HG03432 (cell line): ENCODE measurements at regions not wholly inside any gene's neighbourhood (a gene's known extent, or its start where the extent isn't known, plus 50 kb on each side); places are given as distances from the start of the nearest gene placed in this dataset.

Source experiments
- ATAC-seq: cut with Tn5 transposase; IDR thresholded peaks from one replicate; pipeline ENCODE4 v1.9.1; 2021; ENCODE audit warnings: mild to moderate bottlenecking, moderate library complexity; ENCODE audit not compliant: unreplicated experiment

DNA sequence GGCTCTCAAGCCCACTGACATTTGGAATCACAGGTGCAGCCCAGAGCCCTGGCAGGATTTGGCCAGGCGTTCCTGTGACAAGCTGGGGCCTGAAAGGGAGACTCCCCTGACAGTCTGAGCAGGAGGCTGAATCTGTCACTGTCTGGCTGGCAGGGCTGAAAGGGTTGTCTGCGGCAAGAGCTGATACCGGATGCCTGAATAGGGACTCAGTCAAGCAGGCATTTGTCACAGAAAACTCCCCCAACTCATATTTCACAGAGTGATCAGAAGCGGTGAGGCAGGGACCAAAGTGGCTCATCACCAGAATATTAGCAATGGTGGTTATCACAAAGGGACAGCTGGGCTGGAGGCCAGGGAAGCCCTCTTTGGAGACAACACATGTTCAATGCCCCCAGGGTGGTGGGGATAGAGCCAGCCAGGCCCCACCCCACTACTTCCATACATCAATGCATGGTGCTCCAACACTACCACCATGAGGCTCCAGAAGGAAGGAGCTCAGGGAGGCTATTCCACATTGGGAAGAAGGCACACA lies 295.5 kb downstream of the DTWD2 start:
- ATAC-seq = no peak

DNA sequence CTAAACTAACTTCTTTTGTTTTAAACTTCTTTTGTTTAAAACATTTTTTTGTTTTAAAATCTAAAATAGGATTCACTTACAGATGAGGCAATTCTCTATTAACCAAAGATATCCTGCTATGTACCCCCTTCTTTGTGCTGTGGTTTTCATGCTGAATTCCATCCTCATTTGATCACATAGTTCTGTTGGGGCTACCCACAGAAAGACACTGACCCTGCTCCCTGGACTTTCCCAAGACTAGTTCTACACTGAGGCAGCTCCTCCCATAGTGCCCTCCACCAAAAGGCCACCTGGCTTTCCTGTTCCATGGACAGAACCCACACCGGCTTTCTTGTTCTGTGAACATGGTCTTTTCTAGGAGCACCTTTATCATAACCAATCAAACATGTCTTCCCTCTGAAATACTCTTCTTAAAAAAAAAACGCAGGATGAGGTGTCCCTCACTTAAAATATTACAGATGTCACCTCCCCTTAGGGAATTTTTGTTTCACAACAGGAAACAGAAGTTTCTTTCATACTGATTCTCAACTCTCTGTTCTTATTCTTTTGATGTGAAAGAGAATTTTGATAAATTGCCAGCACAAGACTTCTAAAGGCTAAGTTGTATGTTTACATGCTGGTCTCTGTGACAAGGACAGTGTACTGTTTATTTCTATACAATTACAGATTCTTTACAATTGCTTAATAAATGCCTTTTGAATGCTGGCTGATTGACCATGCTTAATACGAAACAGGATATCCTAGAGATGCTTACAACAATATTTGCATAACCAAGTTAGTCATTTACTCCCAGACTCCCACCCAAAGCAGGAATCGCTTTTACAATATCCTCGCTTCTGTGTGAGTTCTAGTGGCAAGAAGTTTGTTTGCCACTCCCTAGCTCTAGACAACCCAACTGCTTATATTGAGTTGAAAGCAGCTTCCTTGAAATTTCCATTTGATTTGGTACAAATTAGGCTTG lies 300.4 kb downstream of the DTWD2 start:
- ATAC-seq = peak; percentile 44

DNA sequence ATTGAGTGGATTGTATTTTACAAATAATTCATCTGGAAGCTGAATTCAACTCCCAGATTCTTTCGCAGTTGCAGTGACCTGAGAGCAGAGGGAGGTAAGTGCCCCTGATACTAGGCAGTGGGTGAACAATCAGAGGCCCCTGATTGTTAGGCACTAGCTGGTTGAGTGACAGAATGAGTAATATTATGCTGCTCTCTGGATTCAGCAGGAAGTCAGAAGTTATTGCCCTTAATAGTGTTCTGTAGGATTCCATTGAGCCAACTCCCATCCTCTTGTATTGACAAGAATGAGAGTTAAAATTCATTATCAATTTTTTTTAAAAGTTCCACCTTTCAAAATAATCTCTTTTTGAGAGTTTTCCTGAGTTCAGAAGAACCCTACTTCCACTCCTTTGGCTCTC lies 301.2 kb downstream of the DTWD2 start:
- no peak for ATAC-seq

DNA sequence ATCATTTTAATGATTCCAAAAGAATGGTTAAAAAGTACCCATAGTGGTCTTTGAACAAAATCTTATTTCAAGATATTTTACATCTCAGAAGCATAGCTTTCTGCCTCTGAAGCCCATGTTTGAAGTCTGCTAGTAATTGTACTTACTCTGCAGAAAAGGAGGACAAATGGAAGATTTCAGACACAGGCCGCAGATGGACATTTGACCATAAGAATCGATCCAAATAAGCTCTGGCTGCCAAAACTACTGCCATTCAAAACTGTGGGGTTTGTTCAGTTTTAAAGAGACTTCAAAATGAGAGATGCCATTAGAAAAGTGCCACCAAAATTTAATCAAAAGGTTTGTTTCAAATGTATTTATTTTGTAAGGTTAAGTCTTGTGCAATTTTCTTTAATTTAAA lies 306.7 kb downstream of the DTWD2 start:
- no peak for ATAC-seq

DNA sequence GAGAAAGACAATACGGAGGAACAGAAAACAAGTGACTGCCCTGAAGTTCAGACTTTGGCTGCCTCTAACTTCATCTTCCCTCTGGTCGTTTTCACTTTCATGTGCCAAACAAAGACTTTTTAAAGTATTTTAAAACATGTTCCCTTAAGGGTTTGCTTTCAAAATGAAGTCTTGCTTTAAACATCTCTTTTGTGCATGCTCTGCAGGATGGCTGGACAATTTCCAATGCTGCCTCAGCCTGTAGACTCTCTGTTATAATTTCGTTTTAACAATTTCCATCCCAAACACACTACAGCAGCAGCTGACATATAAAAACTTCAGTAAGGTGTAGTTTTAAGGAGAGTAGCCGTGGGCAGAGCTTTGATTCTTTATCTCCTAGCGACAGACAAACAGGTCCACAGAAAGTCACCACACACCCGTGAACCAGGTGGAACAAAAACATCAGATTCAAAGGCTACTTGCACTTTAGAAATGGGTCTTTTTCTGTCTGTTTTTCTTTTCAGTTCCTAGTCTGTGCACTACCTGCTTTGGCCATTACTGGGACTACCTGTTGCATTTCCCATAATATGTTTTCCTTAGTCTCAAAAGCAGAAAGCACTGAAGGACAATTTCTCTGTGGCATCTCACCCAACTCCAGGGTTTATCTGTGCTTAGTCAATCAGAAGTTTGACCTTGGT lies 308.9 kb downstream of the DTWD2 start:
- ATAC-seq = no peak

DNA sequence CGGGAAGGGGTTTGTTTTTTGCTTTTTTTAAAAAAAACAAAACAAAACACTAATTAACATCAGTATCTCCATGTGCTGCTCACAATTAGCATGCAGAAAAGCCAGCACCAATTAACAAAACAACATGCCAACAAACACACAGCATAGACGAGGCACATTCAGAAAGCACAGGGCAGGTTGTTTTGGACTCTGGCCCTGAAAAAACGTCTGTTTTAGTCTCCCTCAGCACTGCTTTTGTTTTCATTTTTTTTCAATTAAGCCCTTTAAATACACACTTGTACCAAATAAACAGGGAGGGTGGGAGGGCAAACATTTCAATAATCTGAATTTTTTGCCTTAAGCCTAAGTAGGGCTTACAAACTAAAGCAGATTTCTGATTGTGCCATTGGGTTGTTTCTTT lies 309.6 kb downstream of the DTWD2 start:
- no peak for ATAC-seq

DNA sequence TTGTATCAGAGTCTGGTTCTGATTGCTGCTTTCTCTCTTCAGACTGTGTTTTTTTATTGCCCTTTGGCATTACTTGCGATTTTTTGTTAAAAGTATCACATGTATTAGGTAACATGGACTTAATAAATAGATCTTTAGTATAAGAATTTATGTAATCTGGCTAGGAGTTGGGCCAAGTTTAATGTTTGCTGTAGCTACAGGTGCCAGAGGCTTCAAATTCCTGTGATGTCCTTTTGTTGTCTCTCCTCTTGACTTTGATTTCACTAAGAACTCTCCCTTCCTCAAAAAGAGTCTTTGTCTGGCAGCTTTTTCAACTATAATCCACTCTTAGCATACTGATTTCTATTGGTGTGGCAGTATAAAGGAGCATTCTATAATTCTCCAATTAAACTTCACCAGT lies 313.1 kb downstream of the DTWD2 start:
- no peak for ATAC-seq

DNA sequence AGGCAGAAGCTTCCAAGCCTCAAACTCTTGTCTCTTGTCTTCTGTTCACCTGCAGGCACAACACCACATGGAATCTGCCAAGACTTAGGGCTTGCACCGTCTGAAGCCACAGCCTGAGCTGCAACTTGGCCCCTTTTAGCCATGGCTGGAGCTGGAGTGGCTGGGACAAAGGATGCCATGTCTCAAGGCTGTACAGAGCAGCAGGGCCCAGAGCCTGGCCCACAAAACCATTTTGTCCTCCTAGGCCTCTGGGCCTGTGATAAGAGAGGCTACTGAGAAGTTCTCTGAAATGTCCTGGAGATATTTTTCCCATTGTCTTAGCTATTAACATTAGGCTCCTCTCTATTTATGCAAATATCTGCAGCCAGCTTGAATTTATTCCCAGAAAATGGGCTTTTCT lies 330.8 kb downstream of the DTWD2 start:
- no peak for ATAC-seq

DNA sequence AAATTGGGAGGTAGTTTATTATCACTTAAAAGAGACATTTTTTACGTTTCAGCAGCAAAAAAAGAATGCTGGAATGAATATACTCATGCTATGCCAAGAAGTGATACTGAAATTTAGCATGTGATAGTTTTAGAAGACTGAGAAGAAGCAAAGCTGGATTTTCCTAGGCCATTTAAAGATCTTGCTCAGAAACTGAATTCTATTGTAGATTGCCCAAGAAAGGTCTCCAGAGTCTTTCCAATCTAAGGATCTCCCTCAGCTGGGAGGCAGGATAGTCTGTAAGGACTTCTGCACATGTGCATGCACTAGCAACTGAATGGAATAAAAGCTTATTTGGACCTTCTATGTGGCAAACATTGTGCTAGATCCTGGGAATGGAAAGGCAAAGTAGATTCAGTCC lies 334.5 kb downstream of the DTWD2 start:
- no peak for ATAC-seq

DNA sequence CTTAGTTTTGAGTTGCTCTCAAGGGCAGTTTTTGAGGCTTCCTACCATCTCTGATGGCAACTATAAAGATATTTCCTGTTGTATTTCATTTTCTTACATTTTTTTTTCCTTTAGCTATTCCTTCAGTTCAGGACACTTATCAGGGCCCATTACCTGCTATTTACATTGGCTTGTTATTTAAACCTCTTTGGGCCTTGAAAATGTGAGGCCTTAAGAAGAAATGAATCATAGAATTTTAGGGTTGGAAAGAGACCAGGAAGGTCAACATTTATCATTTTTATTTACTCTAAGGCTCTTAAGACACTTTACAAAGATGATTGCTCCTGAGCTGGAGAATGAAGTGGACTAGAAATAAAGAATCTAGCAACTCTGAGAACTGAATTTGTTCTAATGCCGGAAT lies 335.2 kb downstream of the DTWD2 start:
- ATAC-seq = no peak

DNA sequence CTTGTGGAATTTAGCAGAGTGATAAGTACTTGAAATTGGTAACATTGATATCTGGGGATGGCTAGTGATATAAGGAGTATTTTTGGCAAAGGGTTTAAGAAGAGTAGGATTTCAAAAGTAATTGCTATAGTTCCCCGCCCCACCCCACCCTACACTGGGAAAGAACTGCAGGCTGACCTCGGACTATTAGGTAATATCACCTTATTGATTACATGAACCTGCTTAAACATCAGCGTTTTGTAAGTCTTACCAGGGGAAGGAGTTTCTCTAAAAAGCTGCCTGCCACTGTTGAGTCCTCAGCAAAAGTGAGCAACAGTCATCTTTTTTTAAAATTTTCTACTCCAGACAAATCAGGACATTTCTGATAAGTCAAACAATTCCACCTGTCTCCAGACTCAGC lies 337.3 kb downstream of the DTWD2 start:
- no peak for ATAC-seq

DNA sequence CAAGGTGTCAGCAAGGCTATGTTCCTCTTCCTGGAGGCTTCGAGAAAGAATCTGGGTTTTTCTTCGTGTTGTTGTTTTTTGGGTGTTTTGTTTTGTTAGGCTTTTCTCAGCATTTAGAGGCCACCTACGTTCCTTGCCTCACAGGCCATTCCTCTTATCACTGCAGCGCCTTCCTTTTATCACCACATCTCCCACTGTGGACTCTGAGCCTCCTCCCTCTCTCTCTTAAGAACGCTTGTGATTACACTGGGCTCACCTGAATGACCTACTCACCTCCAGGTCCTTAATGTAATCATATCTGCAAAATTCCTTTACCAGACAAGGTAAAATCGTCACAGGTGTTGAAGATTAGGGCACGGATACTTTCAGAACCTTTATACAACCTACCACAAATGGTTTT lies 340.8 kb downstream of the DTWD2 start:
- ATAC-seq = no peak

DNA sequence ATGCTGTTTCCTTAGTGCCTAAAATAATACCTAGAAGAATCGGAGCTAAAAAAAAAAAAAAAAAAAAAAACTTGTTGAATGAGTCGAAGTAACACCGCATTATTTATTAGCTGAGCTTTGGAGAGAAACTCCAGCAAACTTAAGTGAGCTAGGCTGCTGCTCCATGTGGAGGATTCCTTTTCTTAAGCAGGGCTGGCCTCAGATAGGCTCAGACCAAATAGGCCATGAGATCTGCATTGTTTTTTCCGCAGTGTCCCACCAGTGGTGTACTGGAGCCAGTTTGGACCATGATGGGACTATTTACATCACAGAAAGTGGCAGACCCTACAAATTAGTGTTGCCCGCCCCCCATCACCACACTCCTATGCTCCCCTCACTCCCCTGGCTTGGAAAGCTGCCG lies 341.4 kb downstream of the DTWD2 start:
- no peak for ATAC-seq

DNA sequence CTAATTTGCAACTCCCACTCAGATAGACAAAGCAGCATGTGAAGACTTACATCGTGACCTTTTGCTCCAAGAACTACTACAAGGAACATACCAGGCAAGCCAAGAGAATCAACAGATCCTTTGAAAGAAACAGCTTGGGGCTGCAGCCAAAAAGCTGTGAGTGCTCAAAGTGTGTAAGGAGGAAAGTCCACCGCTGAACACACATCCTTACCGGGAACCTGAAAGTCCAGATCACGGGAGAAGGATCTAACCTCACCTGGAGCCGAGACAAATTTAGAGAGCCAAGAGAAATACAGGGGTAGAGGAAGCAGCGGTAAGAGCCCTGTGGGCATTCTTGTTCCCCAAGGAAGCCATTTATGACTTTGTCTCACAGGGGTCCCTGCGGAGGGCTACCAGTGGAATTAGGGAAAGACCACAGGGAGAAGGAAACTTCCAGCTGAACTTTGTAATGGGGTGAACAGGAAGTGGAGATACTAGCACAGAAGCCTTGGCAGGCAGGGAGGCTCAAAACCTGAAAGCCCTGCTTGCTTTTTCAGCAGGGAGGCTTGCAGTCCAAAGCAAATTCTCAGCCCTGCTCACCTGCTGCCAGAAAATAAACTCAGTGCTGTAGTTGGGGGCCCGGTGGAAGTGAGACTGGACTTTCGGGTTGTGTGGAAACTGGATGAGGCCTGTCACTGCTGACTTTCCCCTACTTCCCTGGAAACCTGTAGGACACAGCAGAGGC lies 350.2 kb downstream of the DTWD2 start:
- no peak for ATAC-seq

DNA sequence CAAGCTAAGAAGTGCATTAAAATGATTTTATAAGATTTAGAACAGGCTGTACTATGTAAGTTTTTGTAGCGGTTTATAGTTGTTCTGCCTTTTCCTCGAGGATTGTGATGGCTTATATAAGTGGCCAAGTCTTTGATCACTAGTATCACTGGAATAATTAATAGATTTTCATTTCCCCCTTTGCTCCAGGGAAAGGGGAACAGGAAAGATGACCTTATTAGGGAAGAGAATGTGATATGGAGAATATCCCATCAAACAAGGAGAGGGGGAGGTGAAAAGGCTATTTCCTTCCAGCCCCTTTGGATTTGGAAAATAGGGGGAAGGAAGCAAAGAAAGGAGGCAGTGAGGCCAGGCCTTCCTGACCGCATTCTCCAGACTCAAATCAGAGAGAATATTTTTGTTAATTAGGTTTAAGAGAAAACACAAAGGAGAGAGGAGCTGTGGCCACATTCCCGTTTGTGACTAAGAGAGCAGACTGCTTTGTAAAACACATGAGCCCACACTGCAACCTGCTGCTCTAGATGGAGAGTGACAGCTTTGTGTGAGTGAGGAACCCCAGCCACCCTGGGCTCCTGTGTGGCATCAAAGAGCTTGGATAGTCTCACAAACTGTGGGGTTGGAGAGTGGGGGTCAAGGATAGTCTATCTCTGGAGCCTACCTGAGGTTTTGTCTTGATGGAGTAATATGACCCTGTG lies 359.5 kb downstream of the DTWD2 start:
- no peak for ATAC-seq

DNA sequence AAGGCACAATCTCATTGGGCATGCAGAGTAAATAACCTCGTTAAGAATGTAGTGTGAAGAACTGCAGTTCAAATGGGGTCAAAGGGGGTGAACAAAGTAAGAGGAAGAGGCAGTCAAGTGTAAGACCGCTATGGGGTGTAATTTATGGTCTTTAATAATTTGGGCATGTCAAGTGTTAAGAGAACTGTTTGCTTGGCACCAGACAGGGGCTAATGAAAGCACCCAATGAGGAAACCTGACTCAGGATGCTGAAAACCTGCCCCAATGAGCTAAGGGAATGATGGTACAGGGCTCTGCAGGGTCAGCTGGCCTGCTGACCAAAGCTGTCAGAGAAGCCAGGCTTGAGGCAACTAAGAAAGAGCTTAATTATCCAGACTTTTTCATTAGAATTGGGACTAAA lies 368.1 kb downstream of the DTWD2 start:
- ATAC-seq = no peak

DNA sequence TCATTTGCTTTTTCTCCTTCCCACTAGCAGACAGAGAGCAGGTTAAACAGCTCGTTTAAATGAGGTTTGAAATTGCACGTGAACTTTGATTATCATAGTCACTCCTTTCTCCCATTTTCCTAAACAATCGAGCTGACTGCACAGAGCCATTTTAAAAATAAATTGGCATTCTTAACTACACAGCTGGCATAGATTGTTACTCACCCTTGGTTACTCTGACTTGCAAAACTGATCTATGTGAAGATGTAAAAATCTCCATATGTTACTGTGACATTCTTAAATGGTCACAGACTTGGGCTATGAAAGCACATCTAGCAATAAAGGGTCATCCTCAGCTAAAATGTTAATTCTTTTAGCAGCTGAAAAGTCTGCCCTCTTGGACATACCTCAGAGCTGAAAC lies 368.5 kb downstream of the DTWD2 start:
- ATAC-seq = no peak

DNA sequence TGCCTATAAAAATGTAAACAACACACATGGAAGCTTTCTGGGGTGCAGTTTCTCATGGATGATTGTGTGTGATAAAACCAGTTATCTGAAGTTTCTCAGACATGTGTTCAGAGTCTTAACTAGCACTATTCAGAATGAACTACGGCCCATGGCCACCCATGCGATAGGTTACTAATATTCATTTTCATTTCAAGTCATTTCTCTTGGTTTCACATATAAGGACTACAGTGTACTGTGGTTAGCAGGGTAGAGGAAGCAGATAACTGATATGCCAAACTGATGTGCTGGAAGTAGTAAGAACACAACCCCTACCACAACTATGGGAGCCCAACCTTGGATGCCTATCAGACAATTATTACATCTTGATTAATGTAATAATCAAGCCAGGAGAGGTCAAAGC lies 372.1 kb downstream of the DTWD2 start:
- ATAC-seq = peak; percentile 75

DNA sequence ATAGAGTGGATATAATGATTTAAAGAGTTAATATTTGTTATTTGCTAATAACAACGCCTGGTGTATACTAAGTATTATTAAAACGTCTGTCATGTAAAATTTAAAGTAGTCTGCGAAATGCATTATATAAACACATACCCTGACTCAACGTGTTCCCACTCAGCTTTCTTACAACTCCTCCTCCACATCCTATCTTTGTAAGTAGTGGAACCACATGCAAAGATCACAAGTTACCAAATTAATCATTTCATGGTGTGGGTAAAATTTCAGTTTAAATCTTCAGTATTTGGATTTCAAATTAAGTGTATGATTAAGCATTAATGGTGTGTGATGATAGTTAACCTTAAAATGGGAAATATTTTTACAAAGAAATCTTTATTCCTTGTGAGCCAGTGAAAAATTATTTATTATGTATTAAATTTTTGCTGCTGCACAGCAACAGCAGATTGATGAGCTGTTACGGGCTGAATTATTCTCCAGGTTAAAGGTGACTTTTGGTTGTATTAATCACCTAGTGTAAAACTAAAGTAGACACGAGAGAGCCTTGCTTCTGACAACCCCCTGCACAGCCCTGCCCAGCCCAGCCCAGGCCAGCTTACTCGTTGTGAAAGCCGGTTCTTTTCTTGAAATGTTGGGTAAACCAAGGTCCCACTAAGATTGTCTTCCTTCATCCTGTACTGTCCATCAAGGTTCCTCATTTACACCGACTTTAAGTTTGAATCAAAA lies 373.5 kb downstream of the DTWD2 start:
- no peak for ATAC-seq

DNA sequence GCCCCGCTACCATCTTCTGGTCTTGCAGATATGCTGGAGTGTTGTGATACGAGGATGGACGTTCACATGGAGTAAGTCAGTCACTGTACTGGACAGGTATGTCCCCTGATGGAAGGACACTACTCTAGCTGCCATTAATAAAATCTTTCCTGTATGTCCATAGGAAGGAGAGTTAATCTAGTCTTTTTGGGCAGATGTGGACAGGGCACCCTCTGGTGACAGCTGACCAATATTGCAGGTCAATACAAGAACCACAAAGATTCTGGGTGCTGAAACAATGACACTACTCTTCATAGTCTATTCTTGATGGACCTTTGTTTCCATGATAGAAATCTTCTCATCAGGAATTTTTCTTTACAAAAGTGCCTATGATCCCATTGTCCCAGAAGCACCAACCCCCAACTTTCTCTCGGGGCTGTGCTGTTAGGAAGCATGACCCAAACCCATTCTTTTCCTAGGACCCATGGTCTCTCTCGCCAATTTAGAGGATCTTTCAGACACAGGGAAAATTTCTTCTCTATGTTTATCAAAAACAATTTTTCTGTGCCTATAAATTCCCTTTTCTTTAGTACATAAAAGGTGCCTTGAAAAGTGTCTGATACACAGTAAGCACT lies 376.9 kb downstream of the DTWD2 start:
- ATAC-seq = peak; percentile 50
